GM21723 (cell line): ENCODE measurements at regions not wholly inside any gene's neighbourhood (a gene's known extent, or its start where the extent isn't known, plus 50 kb on each side); places are given as distances from the start of the nearest gene placed in this dataset.
"Not testable (repeated sequence)": the region's sequence is repeated elsewhere in the genome, so short reads cannot be mapped to it uniquely, and the experiment has no call there.

ENCODE experiments used
- ATAC-seq: cut with Tn5 transposase; IDR thresholded peaks from one replicate; pipeline ENCODE4 v1.9.1; 2021; ENCODE audit warnings: mild to moderate bottlenecking, moderate library complexity; ENCODE audit not compliant: unreplicated experiment

- ATAC-seq: no peak
Observed at GRCh38 chr1:182331387-182331786, 60.2 kb downstream of the GLUL start.

GRCh38 chr1:182330303-182330702, 61.3 kb downstream of the GLUL start:
- ATAC-seq: no peak

DNA sequence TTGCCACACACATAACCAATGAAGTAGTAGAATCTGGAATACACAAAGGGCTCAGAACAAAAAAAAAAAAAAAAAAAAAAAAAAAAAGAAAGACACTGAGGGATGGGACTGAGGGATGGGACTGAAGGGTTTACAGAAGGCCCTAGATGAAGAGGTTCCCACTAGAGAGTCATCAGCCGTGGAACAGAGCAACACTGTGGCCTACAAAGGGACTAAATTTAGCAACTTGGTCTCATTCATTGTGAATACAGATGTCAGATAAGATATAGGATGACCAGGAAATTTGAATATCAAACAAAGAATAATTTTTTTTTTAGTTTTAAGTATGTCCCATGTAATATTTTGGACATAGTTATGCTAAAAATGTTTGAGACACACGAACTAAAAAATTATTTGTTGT, 62.1 kb downstream of the GLUL start:
- no peak for ATAC-seq

GRCh38 chr1:182328591-182328990, 63.0 kb downstream of the GLUL start:
- no peak for ATAC-seq

DNA sequence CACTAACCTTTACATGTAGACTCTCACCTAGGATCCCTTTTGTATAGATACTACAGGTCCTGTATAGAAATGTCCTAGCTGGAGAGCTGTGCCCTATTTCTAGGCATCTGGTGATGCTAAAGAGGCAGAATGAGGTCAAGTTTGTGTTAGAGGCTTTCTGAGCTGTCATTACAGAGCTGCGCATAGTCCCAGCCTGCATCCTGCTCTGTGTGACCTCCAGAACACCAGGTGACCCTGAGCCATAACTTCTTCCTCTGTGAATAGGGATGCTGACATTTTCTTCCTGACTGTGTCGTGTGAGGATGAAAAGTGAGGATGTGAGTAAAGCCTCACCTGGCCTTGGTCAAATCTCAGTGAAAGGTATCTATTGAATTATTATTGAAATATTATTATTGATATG, 66.3 kb downstream of the GLUL start:
- no peak for ATAC-seq

DNA sequence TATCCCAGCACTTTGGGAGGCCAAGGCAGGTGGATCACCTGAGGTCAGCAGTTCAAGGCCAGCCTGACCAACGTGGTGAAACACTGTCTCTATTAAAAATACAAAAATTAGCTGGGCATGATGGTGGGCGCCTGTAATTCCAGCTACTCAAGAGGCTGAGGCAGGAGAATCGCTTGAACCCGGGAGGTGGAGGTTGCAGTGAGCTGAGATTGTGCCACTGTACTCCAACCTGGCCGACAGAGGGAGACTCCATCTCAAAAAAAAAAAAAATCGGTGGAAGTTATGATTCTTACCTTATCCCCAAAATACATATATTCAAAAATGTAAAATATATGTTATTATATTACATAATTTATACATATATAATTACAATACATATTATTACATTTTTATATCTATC, 70.1 kb downstream of the GLUL start:
- ATAC-seq: not testable (repeated sequence)

DNA sequence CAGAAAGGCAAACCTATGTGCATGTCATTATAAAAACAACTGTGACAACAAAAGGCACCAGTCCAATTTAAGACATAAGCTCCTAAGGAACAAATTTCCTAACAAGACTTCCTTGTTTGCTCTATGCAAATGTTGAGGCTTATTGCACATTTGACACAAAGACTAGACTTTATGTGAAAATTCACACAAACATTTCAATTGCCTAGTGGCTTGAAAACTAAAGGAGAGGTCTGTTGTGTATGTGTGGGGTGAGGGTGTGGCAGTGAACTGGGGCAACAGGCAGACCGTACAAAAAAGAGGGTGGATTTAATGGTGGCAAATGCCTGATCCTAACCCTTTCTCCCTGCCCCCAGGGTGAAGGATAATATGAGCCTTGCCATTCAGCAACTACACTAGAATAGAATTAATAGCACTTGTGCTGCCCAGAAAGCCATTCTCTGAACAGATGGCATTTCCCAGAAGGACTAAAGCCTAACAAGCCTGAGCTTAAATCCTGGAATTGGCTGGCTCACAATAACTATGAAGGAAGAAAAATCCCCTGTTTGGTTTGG, 73.9 kb downstream of the GLUL start:
- no peak for ATAC-seq

GRCh38 chr1:182316454-182316853, 75.1 kb downstream of the GLUL start:
- not testable (repeated sequence) for ATAC-seq

DNA sequence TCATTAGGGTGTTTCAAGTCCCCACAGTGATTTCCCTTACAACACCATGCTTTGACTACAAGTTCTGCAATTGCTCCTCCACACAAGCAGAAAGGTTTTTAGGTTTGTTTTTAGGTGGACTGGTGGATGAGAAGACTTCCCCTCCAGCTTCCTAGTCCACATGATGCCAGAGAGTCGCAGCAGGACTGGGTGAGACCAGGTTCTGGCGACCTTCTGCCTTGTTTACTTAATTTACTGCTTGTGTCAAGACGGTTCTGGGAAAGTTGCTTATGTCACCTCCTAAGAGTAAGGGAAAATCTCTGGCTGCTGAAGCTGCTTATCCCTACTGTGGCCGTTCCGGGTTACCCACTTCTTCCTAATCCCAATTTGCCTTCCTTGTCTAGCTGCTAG, 76.4 kb downstream of the GLUL start:
- no peak for ATAC-seq

GRCh38 chr1:182309631-182310351, 81.8 kb downstream of the GLUL start:
- no peak for ATAC-seq

GRCh38 chr1:182308826-182309225, 82.8 kb downstream of the GLUL start:
- ATAC-seq: no peak

GRCh38 chr1:182307486-182307885, 84.1 kb downstream of the GLUL start:
- not testable (repeated sequence) for ATAC-seq

DNA sequence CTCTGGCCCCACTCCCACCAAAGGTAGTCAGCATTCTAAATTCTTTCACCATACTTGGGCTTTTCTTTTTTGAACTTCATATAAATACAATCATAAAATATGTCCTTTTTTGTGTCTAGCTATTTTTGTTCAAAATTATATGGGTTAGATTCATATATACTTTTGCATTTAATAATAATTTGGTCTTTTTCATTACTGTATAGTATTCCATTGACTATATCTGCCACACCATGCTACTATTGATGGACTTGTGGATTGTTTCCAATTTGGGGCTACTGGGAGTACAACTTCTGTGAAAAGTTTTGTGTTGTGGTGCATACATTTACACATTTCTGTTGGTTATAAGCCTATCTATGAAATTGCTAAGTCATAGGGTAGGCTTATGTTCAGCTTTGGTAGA, 85.7 kb downstream of the GLUL start:
- ATAC-seq: no peak

- no peak for ATAC-seq
Observed at GRCh38 chr1:182304627-182305026, 87.0 kb downstream of the GLUL start.

DNA sequence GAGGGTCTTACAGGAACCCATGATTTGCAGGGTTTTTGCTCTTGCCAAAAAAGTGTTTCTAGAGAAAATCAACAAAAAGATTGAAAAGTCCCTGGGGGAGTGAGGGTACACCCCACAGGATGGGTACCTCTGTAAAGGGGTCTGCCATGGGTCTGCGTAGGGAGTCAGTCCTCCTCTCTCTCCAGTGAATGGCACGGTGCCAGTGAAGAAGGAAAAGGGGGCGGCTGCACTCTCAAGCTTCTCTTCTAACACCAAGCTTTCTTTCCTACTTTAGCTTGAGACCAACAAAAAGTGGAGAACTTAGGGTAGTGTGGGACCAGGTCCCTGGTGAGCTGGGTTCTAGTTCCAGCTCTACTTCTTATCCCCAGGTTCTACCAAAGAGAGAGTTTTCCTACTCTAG, 87.4 kb downstream of the GLUL start:
- ATAC-seq: peak; percentile 14

- peak; percentile 83 for ATAC-seq
Observed at GRCh38 chr1:182303778-182304177, 87.8 kb downstream of the GLUL start.

DNA sequence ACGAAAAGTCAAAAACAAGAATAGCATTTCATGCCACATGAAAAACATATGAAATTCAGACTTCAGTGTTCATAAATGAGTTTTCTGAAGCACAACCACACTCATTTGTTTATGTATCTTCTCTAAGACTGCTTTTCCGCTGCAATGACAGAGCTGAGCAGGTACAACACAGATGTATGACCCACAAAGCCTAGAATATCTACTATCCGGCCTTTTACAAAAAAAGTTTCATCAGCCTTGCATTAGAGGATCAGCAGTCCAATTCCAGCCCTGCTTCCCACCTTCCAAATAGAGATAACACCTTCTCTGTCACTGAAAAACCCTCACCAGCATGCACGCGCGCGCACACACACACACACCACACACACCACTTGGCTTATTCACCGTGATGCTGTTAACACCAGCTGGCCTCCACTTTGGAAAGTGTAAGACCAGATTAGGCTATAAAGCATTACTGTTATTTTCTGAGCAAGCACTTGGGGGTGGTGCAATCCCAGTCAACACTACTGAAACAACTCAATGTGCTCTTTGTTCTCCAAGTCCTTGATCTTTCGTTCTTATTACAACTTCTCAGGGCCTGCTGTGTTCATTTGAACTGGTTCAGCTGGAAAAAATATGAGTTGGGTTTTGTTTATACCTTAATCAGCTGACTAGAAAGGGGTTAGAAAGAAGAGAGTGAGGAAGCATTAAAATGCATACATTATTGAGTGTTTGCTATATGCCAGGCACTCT, 90.0 kb downstream of the GLUL start:
- ATAC-seq: no peak

DNA sequence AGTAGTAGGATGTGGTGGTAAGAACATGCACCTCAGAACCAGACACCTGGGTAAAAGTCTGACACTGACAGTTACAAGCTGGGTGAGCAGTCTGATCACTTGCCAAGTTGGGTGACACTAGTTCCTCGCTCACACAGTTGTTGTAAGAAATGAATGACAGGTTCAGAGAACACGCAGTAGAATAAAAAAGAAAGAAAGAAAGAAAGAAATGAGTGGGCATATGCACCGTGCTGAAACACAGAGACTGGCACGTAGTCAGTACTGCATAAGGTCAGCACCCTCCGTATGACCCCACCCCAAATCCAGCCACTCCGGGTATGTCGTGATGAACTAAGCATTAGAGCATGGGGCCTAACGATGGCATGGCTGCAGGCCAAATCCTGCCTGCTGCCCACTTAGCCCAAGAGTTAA, 90.6 kb downstream of the GLUL start:
- ATAC-seq: no peak

- ATAC-seq: no peak
Observed at GRCh38 chr1:182299728-182300616, 91.6 kb downstream of the GLUL start.

DNA sequence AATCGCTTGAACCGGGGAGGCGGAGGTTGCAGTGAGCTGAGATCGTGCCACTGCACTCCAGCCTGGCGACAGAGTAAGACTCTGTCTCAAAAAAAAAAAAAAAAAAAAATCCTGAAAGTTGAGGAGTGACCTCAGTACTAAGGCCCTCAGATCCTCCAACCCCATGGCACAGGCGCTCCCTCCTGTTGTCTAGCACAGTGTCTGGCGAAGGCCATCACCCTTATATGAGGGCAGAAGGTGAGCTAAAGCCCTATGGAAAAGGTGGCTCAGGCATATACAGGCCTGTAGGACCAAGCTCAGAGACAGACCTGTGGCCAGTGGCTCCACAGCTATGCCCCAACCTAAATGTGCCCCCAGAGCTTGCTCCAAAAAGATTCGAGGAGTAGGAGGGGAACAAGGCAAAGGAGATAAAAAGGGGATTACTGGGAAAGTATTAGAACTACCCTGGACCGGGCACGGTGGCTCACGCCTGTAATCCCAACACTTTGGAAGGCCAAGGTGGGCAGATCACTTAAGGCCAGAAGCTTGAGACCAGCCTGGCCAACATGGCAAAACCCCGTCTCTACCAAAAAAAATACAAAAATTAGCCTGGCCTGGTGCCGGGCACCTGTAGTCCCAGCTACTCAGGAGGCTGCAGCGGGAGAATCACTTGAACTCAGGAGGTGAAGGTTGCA, 92.4 kb downstream of the GLUL start:
- ATAC-seq: not testable (repeated sequence)

DNA sequence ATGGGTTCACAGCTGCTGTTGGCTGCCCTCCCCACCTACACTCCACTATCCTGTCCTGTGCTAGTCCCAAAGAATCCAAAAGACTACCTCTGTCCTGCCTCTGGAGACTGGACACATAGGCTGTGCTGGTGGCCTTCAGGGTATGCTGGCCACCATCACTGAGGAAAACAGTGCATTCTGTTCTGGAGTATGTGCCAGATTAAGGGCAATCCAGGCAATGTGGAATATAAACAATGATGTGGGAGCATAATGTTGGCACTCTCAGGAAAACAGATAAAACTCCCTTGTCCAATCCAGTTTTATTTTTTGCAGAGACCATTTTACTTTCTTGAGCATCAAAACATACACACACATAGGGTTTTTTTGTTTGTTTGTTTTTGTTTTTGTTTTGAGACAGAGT, 94.3 kb downstream of the GLUL start:
- ATAC-seq: no peak
